ENCODE measurements at regions not wholly inside any gene's neighbourhood (a gene's known extent, or its start where the extent isn't known, plus 50 kb on each side); places are given as distances from the start of the nearest gene placed in this dataset.

- Histone ChIP-seq H3K9me2 (replicated peaks; ENCODE audit: insufficient read depth) (no peaks in the 10 kb centered on the region), H3K27me3 (no peaks in the 10 kb centered on the region), H3K79me2 (no peaks in the 10 kb centered on the region), H3K9me3 (ENCODE audit: low read depth) (no peaks in the 10 kb centered on the region), H2AFZ (no peak overlapping the region), H3K4me1 (ENCODE audit: insufficient read depth) (no peaks in the 10 kb centered on the region), H3K4me2 (no peak overlapping the region), H3K27ac (no peak overlapping the region), H4K20me1 (ENCODE audit: insufficient read depth, poor library complexity, severe bottlenecking) (no peaks in the 10 kb centered on the region), H3K36me3 (replicated peaks; ENCODE audit: insufficient read depth, low read depth) (no peaks in the 10 kb centered on the region), H3K4me3 (no peak overlapping the region)
- TF ChIP-seq CTCF (IDR thresholded peaks at IDR 0.05; ENCODE audit: poor library complexity), result no peak
- TF ChIP-seq EZH2phosphoT487 (IDR thresholded peaks at IDR 0.05; ENCODE audit: low read depth, severe bottlenecking, unreplicated experiment), result no peak
- no peak for TF ChIP-seq EZH2 (IDR thresholded peaks at IDR 0.05; ENCODE audit: borderline replicate concordance)
- WGBS (ENCODE audit: low lambda C conversion rate, missing lambda C conversion rate), result 76% methylated on average over 1 of the region's 1 CpG
- no peak for DNase-seq (ENCODE audit: low spot score)
Measured at GRCh38 chr16:60328152-60328551, 1594.0 kb upstream of the GOT2 start.

- H3K9me3 ChIP-seq (ENCODE audit: low read depth), result no peaks in the 10 kb centered on the region
- H4K20me1 ChIP-seq (ENCODE audit: insufficient read depth, poor library complexity, severe bottlenecking), result no peaks in the 10 kb centered on the region
- no peaks in the 10 kb centered on the region for H3K4me1 ChIP-seq (ENCODE audit: insufficient read depth)
- H3K27ac ChIP-seq, result no peak overlapping the region
- WGBS (ENCODE audit: low lambda C conversion rate, missing lambda C conversion rate), result 92% methylated on average over 2 of the region's 2 CpGs
- no peak for DNase-seq (ENCODE audit: low spot score)
- H3K4me3 ChIP-seq, result no peak overlapping the region
- no peaks in the 10 kb centered on the region for H3K9me2 ChIP-seq (replicated peaks; ENCODE audit: insufficient read depth)
- no peaks in the 10 kb centered on the region for H3K27me3 ChIP-seq
- H2AFZ ChIP-seq, result no peak overlapping the region
- H3K4me2 ChIP-seq, result no peak overlapping the region
- H3K79me2 ChIP-seq, result no peaks in the 10 kb centered on the region
- TF ChIP-seq EZH2phosphoT487 (IDR thresholded peaks at IDR 0.05; ENCODE audit: low read depth, severe bottlenecking, unreplicated experiment) (no peak), CTCF (IDR thresholded peaks at IDR 0.05; ENCODE audit: poor library complexity) (no peak), EZH2 (IDR thresholded peaks at IDR 0.05; ENCODE audit: borderline replicate concordance) (no peak)
- H3K36me3 ChIP-seq (replicated peaks; ENCODE audit: insufficient read depth, low read depth), result no peaks in the 10 kb centered on the region
Measured at GRCh38 chr16:60318486-60318885, 1584.4 kb upstream of the GOT2 start.

- Histone ChIP-seq H3K27me3 (no peaks in the 10 kb centered on the region), H2AFZ (no peak overlapping the region), H4K20me1 (ENCODE audit: insufficient read depth, poor library complexity, severe bottlenecking) (no peaks in the 10 kb centered on the region), H3K9me2 (replicated peaks; ENCODE audit: insufficient read depth) (no peaks in the 10 kb centered on the region), H3K4me2 (no peak overlapping the region), H3K79me2 (no peaks in the 10 kb centered on the region), H3K4me1 (ENCODE audit: insufficient read depth) (no peaks in the 10 kb centered on the region), H3K27ac (no peak overlapping the region), H3K36me3 (replicated peaks; ENCODE audit: insufficient read depth, low read depth) (no peaks in the 10 kb centered on the region), H3K4me3 (no peak overlapping the region), H3K9me3 (ENCODE audit: low read depth) (no peaks in the 10 kb centered on the region)
- TF ChIP-seq EZH2phosphoT487 (IDR thresholded peaks at IDR 0.05; ENCODE audit: low read depth, severe bottlenecking, unreplicated experiment) (no peak), CTCF (IDR thresholded peaks at IDR 0.05; ENCODE audit: poor library complexity) (no peak), EZH2 (IDR thresholded peaks at IDR 0.05; ENCODE audit: borderline replicate concordance) (no peak)
- 68% methylated on average over 1 of the region's 1 CpG for WGBS (ENCODE audit: low lambda C conversion rate, missing lambda C conversion rate)
- no peak for DNase-seq (ENCODE audit: low spot score)
Measured at GRCh38 chr16:60310846-60311445, 1576.8 kb upstream of the GOT2 start.

All from hepatocyte (in vitro differentiated cells).